H9 (cell line): ENCODE measurements at regions not wholly inside any gene's neighbourhood (a gene's known extent, or its start where the extent isn't known, plus 50 kb on each side); places are given as distances from the start of the nearest gene placed in this dataset.

Source experiments
- DNase-seq: peaks from one replicate; pipeline ENCODE4 v3.0.0-alpha.2; 2017
- H2AFZ ChIP-seq: one replicate; pipeline ENCODE4 v1.6.1; 2013; ENCODE audit warnings: mild to moderate bottlenecking, low read length, control low read depth, moderate library complexity
- H2AK5ac ChIP-seq: 2 replicates; pipeline ENCODE4 v1.6.1; 2013; ENCODE audit warnings: low read length, control low read depth, mixed read lengths; ENCODE audit not compliant: insufficient read length
- H2BK120ac ChIP-seq: one replicate; pipeline ENCODE4 v1.6.1; 2013; ENCODE audit warnings: low read depth, mild to moderate bottlenecking, low read length, control low read depth, inconsistent platforms; ENCODE audit not compliant: poor library complexity, severe bottlenecking
- H2BK12ac ChIP-seq: 2 replicates; pipeline ENCODE4 v1.6.1; 2013; ENCODE audit warnings: low read length, control low read depth, mixed read lengths, low read depth; ENCODE audit not compliant: insufficient read length
- H2BK15ac ChIP-seq: 2 replicates; pipeline ENCODE4 v1.6.1; 2013; ENCODE audit warnings: low read depth, low read length, control low read depth
- H2BK20ac ChIP-seq: one replicate; pipeline ENCODE4 v1.6.1; 2013; ENCODE audit warnings: low read depth, mild to moderate bottlenecking, low read length, control low read depth, inconsistent platforms; ENCODE audit not compliant: poor library complexity, severe bottlenecking
- H2BK5ac ChIP-seq: 2 replicates; pipeline ENCODE4 v1.6.1; 2013; ENCODE audit warnings: low read length, control low read depth, mixed read lengths; ENCODE audit not compliant: insufficient read length
- H3K14ac ChIP-seq: 2 replicates; pipeline ENCODE4 v1.6.1; 2013; ENCODE audit warnings: low read length, control low read depth; ENCODE audit not compliant: insufficient read depth
- H3K18ac ChIP-seq: 2 replicates; pipeline ENCODE4 v1.6.1; 2013; ENCODE audit warnings: low read depth, mild to moderate bottlenecking, mixed read lengths, low read length, control low read depth; ENCODE audit not compliant: insufficient read length
- H3K23ac ChIP-seq: 2 replicates; pipeline ENCODE4 v1.6.1; 2013; ENCODE audit warnings: low read length, control low read depth, mixed read lengths, low read depth; ENCODE audit not compliant: insufficient read length
- H3K23me2 ChIP-seq: 2 replicates; pipeline ENCODE4 v1.6.1; 2013; ENCODE audit warnings: low read depth, mild to moderate bottlenecking, mixed read lengths, low read length, control low read depth; ENCODE audit not compliant: insufficient read length, poor library complexity, severe bottlenecking
- H3K27ac ChIP-seq: 2 replicates; pipeline ENCODE4 v1.5.1; 2013; ENCODE audit warnings: low read length, control low read depth, mixed read lengths, low read depth; ENCODE audit not compliant: insufficient read length
- H3K27me3 ChIP-seq: 2 replicates; pipeline ENCODE4 v1.6.1; 2013; ENCODE audit warnings: low read length, control low read depth, inconsistent platforms; ENCODE audit not compliant: insufficient read depth
- H3K4ac ChIP-seq: 2 replicates; pipeline ENCODE4 v1.6.1; 2013; ENCODE audit warnings: low read depth, mild to moderate bottlenecking, control low read depth, inconsistent platforms, low read length, moderate library complexity
- H3K4me1 ChIP-seq: 2 replicates; pipeline ENCODE4 v1.6.1; 2013; ENCODE audit warnings: low read length, control low read depth, inconsistent platforms; ENCODE audit not compliant: insufficient read depth
- H3K4me2 ChIP-seq: 2 replicates; pipeline ENCODE4 v1.6.1; 2013; ENCODE audit warnings: low read length, control low read depth, mixed read lengths; ENCODE audit not compliant: insufficient read length, insufficient read depth
- H3K56ac ChIP-seq: 2 replicates; pipeline ENCODE4 v1.6.1; 2013; ENCODE audit warnings: low read depth, mild to moderate bottlenecking, mixed read lengths, low read length, control low read depth; ENCODE audit not compliant: insufficient read length
- H3K79me1 ChIP-seq: 2 replicates; pipeline ENCODE4 v1.6.1; 2013; ENCODE audit warnings: low read depth, mild to moderate bottlenecking, moderate library complexity, low read length, control low read depth, inconsistent platforms; ENCODE audit not compliant: insufficient read depth, poor library complexity, severe bottlenecking
- H3K79me2 ChIP-seq: 2 replicates; pipeline ENCODE4 v1.6.1; 2013; ENCODE audit warnings: low read length, control low read depth, inconsistent platforms; ENCODE audit not compliant: insufficient read depth
- H3K9ac ChIP-seq: 2 replicates; pipeline ENCODE4 v1.6.1; 2013; ENCODE audit warnings: low read length, control low read depth, mixed read lengths; ENCODE audit not compliant: insufficient read length; ENCODE audit errors: extremely low read depth
- H3K9me3 ChIP-seq: one replicate; pipeline ENCODE4 v1.6.1; 2013; ENCODE audit warnings: low read depth, low read length, inconsistent platforms; ENCODE audit not compliant: control insufficient read depth
- H3T11ph ChIP-seq: one replicate; pipeline ENCODE4 v1.6.1; 2013; ENCODE audit warnings: mild to moderate bottlenecking, low read length, control low read depth, inconsistent platforms
- H4K20me1 ChIP-seq: one replicate; pipeline ENCODE4 v1.6.1; 2013; ENCODE audit not compliant: control insufficient read depth, insufficient read length, insufficient read depth
- H4K5ac ChIP-seq: 2 replicates; pipeline ENCODE4 v1.6.1; 2013; ENCODE audit warnings: low read depth, mild to moderate bottlenecking, mixed read lengths, low read length, control low read depth; ENCODE audit not compliant: insufficient read length
- H4K8ac ChIP-seq: replicated peaks from 2 replicates; pipeline ENCODE4 v1.6.1; 2013; ENCODE audit warnings: low read length, control low read depth, mixed read lengths, low read depth; ENCODE audit not compliant: insufficient read length
- H4K91ac ChIP-seq: 2 replicates; pipeline ENCODE4 v1.6.1; 2013; ENCODE audit warnings: low read depth, mild to moderate bottlenecking, moderate library complexity, mixed read lengths, low read length, control low read depth; ENCODE audit not compliant: insufficient read length
- H3K27ac Mint-ChIP-seq, 3 experiments: 2 replicates in 2 of 3; 3 replicates in 1 of 3; pipeline ENCODE4 v1.8.0; 2020 to 2021; ENCODE audit warnings: mixed read lengths in 3 of 3, mild to moderate bottlenecking in 1 of 3, moderate library complexity in 1 of 3
- H3K27me3 Mint-ChIP-seq: 2 replicates; pipeline ENCODE4 v1.8.0; 2021; ENCODE audit warnings: low read depth, mild to moderate bottlenecking, moderate library complexity, mixed read lengths
- H3K36me3 Mint-ChIP-seq, 3 experiments: 2 replicates in 2 of 3; 3 replicates in 1 of 3; pipeline ENCODE4 v1.8.0; 2020 to 2021; ENCODE audit warnings: low read depth in 3 of 3, mixed read lengths in 3 of 3; ENCODE audit not compliant: insufficient read depth in 1 of 3
- H3K4me1 Mint-ChIP-seq, 2 experiments: 2 replicates each; pipeline ENCODE4 v1.8.0; 2020; ENCODE audit warnings: mixed read lengths in 2 of 2
- H3K4me3 Mint-ChIP-seq, 2 experiments: 2 replicates in 1 of 2; 3 replicates in 1 of 2; pipeline ENCODE4 v1.8.0; 2020 to 2021; ENCODE audit warnings: mild to moderate bottlenecking in 2 of 2, mixed read lengths in 2 of 2, moderate library complexity in 1 of 2
- H3K9me3 Mint-ChIP-seq, 2 experiments: 2 replicates in 1 of 2; 3 replicates in 1 of 2; pipeline ENCODE4 v1.8.0; 2020; ENCODE audit warnings: mild to moderate bottlenecking in 2 of 2, mixed read lengths in 2 of 2, moderate library complexity in 1 of 2
- CTCF ChIP-seq: fragments of 200-600 bp; sonication (generic); conservative IDR thresholded peaks from 3 replicates; pipeline ENCODE4 v1.8.0; 2021; ENCODE audit warnings: antibody characterized with exemption, mild to moderate bottlenecking
- WGBS: extraction: QIAGEN DNeasy Blood & Tissue Kit; methylation state at CpG from one replicate; pipeline ENCODE4 v1.1.7; 2013; ENCODE audit warnings: missing lambda C conversion rate, low lambda C conversion rate, mixed read lengths; ENCODE audit not compliant: insufficient read length; ENCODE audit errors: extremely low coverage; 5-methylcytosine and 5-hydroxymethylcytosine counted together

DNA sequence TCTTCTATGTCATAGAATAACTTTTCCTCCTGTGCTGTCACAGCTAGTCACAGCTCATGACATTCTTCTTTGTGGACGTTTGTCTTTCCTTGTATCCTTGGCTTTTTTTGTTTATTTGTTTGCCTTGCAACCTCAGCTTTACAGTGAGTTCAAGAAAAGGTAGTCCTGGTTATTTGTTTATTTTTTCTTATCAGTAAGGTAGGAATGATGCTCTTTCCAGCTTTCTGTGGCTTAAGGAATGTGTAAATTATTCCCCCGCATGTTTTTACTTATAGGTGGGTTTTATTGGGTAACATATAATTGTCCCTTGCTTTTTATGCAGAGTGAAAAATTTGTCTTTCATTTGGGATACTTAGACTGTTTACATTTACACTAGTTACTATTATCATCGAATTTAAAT is 1673.6 kb upstream of the FLRT2 start:
- Histone ChIP-seq H2BK5ac (no peak overlapping the region), H2BK120ac (no peak overlapping the region), H3K4ac (no peak overlapping the region), H3T11ph (no peak overlapping the region), H4K20me1 (no peaks in the 10 kb centered on the region), H2AK5ac (no peak overlapping the region), H2BK12ac (no peak overlapping the region), H4K8ac (no peak overlapping the region), H3K9ac (no peak overlapping the region), H3K79me2 (no peaks in the 10 kb centered on the region), H2AFZ (no peak overlapping the region), H3K79me1 (no peaks in the 10 kb centered on the region), H3K27me3 (no peaks in the 10 kb centered on the region), H3K14ac (no peak overlapping the region), H4K5ac (no peak overlapping the region), H3K4me1 (no peaks in the 10 kb centered on the region), H3K27ac (no peak overlapping the region), H2BK15ac (no peak overlapping the region), H3K9me3 (no peaks in the 10 kb centered on the region), H2BK20ac (no peak overlapping the region), H4K91ac (no peak overlapping the region), H3K4me2 (no peak overlapping the region), H3K18ac (no peak overlapping the region), H3K56ac (no peak overlapping the region), H3K23me2 (no peaks in the 10 kb centered on the region), H3K23ac (no peak overlapping the region)
- H3K27ac Mint-ChIP-seq = no peak overlapping the region
- H3K4me1 Mint-ChIP-seq = peaks cover 10 to 12% of the 10 kb centered on the region in 2 experiments
- H3K4me3 Mint-ChIP-seq = no peak overlapping the region
- no CpG with 5 or more reads among the region's 3 CpGs for WGBS
- H3K27me3 Mint-ChIP-seq = no peaks in the 10 kb centered on the region
- H3K9me3 Mint-ChIP-seq = peaks cover 0 to 3% of the 10 kb centered on the region in 2 experiments; a peak in 2 of 5 replicates
- no peak for DNase-seq
- no peak for TF ChIP-seq CTCF
- H3K36me3 Mint-ChIP-seq = peaks cover 0 to 4% (median 3%) of the 10 kb centered on the region in 3 experiments; a peak in 2 of 7 replicates
